Panc1 (cell line): ENCODE measurements at regions not wholly inside any gene's neighbourhood (a gene's known extent, or its start where the extent isn't known, plus 50 kb on each side); places are given as distances from the start of the nearest gene placed in this dataset.

ENCODE experiments used
- CTCF ChIP-seq: fragments of 450-650 bp; IDR thresholded peaks from 2 replicates; pipeline ENCODE4 v1.5.1; 2017; ENCODE audit warnings: mild to moderate bottlenecking
- POLR2AphosphoS5 ChIP-seq: IDR thresholded peaks from 2 replicates; pipeline ENCODE4 v1.6.1; 2012; ENCODE audit warnings: mild to moderate bottlenecking, low read depth, low read length, moderate library complexity
- REST ChIP-seq, 2 experiments: IDR thresholded peaks; 2 replicates each; pipeline ENCODE4 v1.6.1; 2011 to 2012; ENCODE audit warnings: low read depth in 2 of 2, control low read depth in 1 of 2, low read length in 1 of 2, mild to moderate bottlenecking in 1 of 2, moderate library complexity in 1 of 2; ENCODE audit not compliant: insufficient read depth in 1 of 2
- TCF7L2 ChIP-seq: IDR thresholded peaks from 2 replicates; pipeline ENCODE4 v1.6.1; 2011; ENCODE audit warnings: mild to moderate bottlenecking, low read depth, low read length, inconsistent platforms

- TF ChIP-seq CTCF (no peak), POLR2AphosphoS5 (no peak), REST (IDR thresholded peaks at IDR 0.05; ENCODE audit: insufficient read depth in 1 of 2, low read depth in 2 of 2, low read length in 1 of 2) (no peak), TCF7L2 (no peak)
These were observed 104.6 kb upstream of the LSM8 start for GRCh38 chr7:118079369-118079768.
